Sigmoid colon (tissue), 6 donors: ENCODE measurements at regions not wholly inside any gene's neighbourhood (a gene's known extent, or its start where the extent isn't known, plus 50 kb on each side); places are given as distances from the start of the nearest gene placed in this dataset.

ENCODE experiments used
- DNase-seq: peaks from one replicate; pipeline ENCODE4 v3.0.0-alpha.2; 2019
- H3K27ac ChIP-seq, 4 donors: fragments of 200-600 bp; sonication (generic); one replicate each; pipeline ENCODE4 v1.5.1; 2016 to 2019; ENCODE audit warnings: mild to moderate bottlenecking in 1 of 4
- H3K27me3 ChIP-seq, 3 donors: fragments of 200-600 bp; sonication (generic); one replicate each; pipeline ENCODE4 v1.5.1; 2019; ENCODE audit warnings: mild to moderate bottlenecking in 1 of 3
- H3K36me3 ChIP-seq, 4 donors: fragments of 200-600 bp; sonication (generic); one replicate each; pipeline ENCODE4 v1.5.1; 2016 to 2019
- H3K4me1 ChIP-seq, 4 donors: fragments of 200-600 bp; sonication (generic); one replicate each; pipeline ENCODE4 v1.5.1; 2017 to 2019
- H3K4me3 ChIP-seq, 4 donors: fragments of 200-600 bp; sonication (generic); one replicate each; pipeline ENCODE4 v1.5.1; 2017 to 2019; ENCODE audit warnings: mild to moderate bottlenecking in 2 of 4, moderate library complexity in 1 of 4
- H3K9me3 ChIP-seq, 4 donors: fragments of 200-600 bp in 3 of 4; sonication (generic) in 3 of 4; one replicate each; pipeline versions ENCODE4 v1.5.1 to v1.6.1; 2013 to 2019
- EP300 ChIP-seq, 4 donors: sonication (generic); formaldehyde crosslinking; IDR thresholded peaks; one replicate each; pipeline ENCODE4 v1.6.1; 2017; ENCODE audit warnings: antibody characterized with exemption in 4 of 4
- POLR2A ChIP-seq, 2 donors: fragments of 450-650 bp; IDR thresholded peaks; one replicate each; pipeline ENCODE4 v1.6.1; 2016; ENCODE audit warnings: antibody characterized with exemption in 2 of 2, mild to moderate bottlenecking in 2 of 2, moderate library complexity in 2 of 2
- POLR2AphosphoS5 ChIP-seq, 4 donors: sonication (generic); formaldehyde crosslinking; IDR thresholded peaks; one replicate each; pipeline ENCODE4 v1.6.1; 2017; ENCODE audit warnings: antibody characterized with exemption in 4 of 4
- WGBS, 2 donors: extraction: QIAGEN DNeasy Blood & Tissue Kit; methylation state at CpG; one replicate each; pipeline ENCODE4 v1.1.7; 2013; 5-methylcytosine and 5-hydroxymethylcytosine counted together
- intact Hi-C: fragments of 100-400 bp; cut with DNase I; formaldehyde crosslinking; loops from one replicate; pipeline ENCODE4 v1.15.1; 2023
- TF ChIP-seq, protein P1 (sequence below), 4 experiments: fragments of 450-650 bp in 3 of 4; fragments of 200-600 bp in 1 of 4; IDR thresholded peaks; one replicate each; pipeline ENCODE4 v1.5.1; 2016 to 2019; ENCODE audit warnings: antibody characterized with exemption in 4 of 4, mild to moderate bottlenecking in 3 of 4, moderate library complexity in 2 of 4
- donor health status: healthy with polysubstance abuse.
- donor health status: healthy.

DNA sequence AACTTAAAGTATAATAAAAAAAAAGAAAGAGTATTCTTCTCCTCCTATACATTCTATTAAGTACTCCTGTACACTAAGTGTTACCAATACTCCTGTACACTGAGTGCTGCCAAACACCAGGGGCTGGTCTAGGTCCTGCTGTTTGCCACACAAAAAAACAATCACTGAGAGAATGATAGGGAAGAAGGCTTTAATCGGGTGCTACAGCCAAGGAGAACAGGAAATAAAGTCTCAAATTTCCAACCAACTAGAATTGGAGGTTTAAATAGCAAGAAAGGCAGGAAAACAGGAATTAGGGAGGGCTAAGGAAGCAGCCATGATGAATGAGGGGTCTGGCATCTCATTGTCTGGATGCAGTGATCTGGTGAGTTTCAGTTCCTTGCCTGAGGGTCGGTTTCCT lies 239.8 kb downstream of the ZNF674 start:
- no peak for TF ChIP-seq POLR2AphosphoS5 (IDR thresholded peaks at IDR 0.05)
- no peak for TF ChIP-seq POLR2A (IDR thresholded peaks at IDR 0.05)
- TF ChIP-seq, protein P1, sequence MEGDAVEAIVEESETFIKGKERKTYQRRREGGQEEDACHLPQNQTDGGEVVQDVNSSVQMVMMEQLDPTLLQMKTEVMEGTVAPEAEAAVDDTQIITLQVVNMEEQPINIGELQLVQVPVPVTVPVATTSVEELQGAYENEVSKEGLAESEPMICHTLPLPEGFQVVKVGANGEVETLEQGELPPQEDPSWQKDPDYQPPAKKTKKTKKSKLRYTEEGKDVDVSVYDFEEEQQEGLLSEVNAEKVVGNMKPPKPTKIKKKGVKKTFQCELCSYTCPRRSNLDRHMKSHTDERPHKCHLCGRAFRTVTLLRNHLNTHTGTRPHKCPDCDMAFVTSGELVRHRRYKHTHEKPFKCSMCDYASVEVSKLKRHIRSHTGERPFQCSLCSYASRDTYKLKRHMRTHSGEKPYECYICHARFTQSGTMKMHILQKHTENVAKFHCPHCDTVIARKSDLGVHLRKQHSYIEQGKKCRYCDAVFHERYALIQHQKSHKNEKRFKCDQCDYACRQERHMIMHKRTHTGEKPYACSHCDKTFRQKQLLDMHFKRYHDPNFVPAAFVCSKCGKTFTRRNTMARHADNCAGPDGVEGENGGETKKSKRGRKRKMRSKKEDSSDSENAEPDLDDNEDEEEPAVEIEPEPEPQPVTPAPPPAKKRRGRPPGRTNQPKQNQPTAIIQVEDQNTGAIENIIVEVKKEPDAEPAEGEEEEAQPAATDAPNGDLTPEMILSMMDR (IDR thresholded peaks at IDR 0.05): no peak
- no peak for TF ChIP-seq EP300 (IDR thresholded peaks at IDR 0.05)
- 82 to 92% methylated on average over 2 of the region's 2 CpGs for WGBS, 2 donors
- no peaks in the 10 kb centered on the region for H3K36me3 ChIP-seq
- no peaks in the 10 kb centered on the region for H3K27me3 ChIP-seq
- H3K4me1 ChIP-seq: no peaks in the 10 kb centered on the region
- H3K9me3 ChIP-seq: no peaks in the 10 kb centered on the region
- DNase-seq: no peak
- intact Hi-C loops: no loop called here
- no peak overlapping the region for H3K27ac ChIP-seq
- no peak overlapping the region for H3K4me3 ChIP-seq

DNA sequence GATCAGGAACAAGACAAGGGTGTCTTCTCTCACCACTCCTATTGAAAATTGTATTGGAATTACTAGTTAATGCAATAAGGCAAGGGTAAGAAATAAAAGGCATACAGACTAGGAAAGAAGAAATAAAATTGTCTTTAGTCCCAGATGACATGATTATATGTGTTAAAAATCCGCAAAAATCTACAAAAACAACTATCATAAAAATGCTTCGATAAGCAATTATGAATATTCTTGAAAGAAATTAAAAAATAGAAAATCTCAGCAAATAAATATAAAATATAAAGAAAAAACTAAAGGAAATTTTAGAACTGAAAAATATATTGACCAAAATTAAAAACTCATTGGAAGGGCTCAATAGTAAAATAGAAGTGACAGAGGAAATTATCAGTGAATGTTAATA lies 243.3 kb downstream of the ZNF674 start:
- intact Hi-C loops: no loop called here
- no peaks in the 10 kb centered on the region for H3K36me3 ChIP-seq
- no peak overlapping the region for H3K4me3 ChIP-seq
- DNase-seq: no peak
- 94 to 95% methylated on average over 2 of the region's 2 CpGs for WGBS, 2 donors
- H3K9me3 ChIP-seq: no peaks in the 10 kb centered on the region
- no peaks in the 10 kb centered on the region for H3K27me3 ChIP-seq
- H3K27ac ChIP-seq: no peak overlapping the region
- TF ChIP-seq EP300 (IDR thresholded peaks at IDR 0.05) (no peak), POLR2A (IDR thresholded peaks at IDR 0.05) (no peak), POLR2AphosphoS5 (IDR thresholded peaks at IDR 0.05) (no peak)
- TF ChIP-seq, protein P1 (IDR thresholded peaks at IDR 0.05): no peak
- no peaks in the 10 kb centered on the region for H3K4me1 ChIP-seq

DNA sequence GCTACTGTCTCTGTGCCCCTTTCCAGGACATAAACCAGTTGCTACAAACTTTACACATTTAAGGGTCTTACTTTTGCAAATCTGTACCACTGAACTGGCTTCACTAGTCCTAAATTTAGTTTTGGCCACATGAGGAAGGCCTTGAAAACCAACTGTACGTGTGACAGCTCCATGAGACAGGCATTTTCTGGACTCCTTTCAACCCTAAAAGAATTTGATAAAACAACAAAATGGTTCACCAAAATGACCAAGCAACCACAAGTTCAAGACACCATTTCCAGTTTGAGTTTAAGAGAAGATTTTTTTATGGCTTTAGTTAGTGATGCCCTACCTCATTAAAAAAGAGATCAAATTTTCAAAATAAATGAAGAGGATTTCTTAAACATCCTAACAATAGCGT lies 246.4 kb downstream of the ZNF674 start:
- H3K27me3 ChIP-seq: no peaks in the 10 kb centered on the region
- no peak overlapping the region for H3K4me3 ChIP-seq
- WGBS, 2 donors: 83 to 91% methylated on average over 2 of the region's 2 CpGs
- H3K9me3 ChIP-seq: no peaks in the 10 kb centered on the region
- H3K4me1 ChIP-seq: no peaks in the 10 kb centered on the region
- H3K27ac ChIP-seq: no peak overlapping the region
- DNase-seq: no peak
- no peak for TF ChIP-seq POLR2A (IDR thresholded peaks at IDR 0.05)
- TF ChIP-seq POLR2AphosphoS5 (IDR thresholded peaks at IDR 0.05): no peak
- TF ChIP-seq EP300 (IDR thresholded peaks at IDR 0.05): no peak
- TF ChIP-seq, protein P1 (IDR thresholded peaks at IDR 0.05): no peak
- intact Hi-C loops: no loop called here
- H3K36me3 ChIP-seq: no peaks in the 10 kb centered on the region

GRCh38 chrX:46295963-46296362 lies 249.3 kb downstream of the ZNF674 start:
- TF ChIP-seq, protein P1 (IDR thresholded peaks at IDR 0.05): no peak
- TF ChIP-seq POLR2A (IDR thresholded peaks at IDR 0.05) (no peak), EP300 (IDR thresholded peaks at IDR 0.05) (no peak), POLR2AphosphoS5 (IDR thresholded peaks at IDR 0.05) (no peak)
- Histone ChIP-seq H3K4me1 (no peaks in the 10 kb centered on the region), H3K27me3 (no peaks in the 10 kb centered on the region), H3K36me3 (no peaks in the 10 kb centered on the region), H3K27ac (no peak overlapping the region), H3K4me3 (no peak overlapping the region), H3K9me3 (no peaks in the 10 kb centered on the region)
- intact Hi-C loops: no loop called here
- no peak for DNase-seq

DNA sequence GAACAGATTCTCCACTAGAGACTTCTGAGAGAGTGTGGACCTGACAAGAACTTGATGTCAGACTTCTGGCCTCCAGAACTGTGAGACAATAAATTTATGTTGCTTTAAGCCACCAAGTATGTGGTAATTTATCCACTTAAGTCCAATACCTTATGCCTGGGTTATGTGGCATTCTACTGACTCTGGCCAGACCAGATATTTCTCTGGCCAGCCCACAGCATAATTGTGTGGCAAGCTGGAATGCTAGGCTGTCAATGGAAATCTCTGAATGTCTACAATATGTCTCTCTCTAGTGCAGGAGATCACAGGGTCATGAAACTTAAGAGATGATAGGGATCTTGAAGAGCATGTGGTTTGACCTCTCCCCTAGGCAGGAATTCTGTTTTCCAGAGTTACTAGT lies 251.0 kb downstream of the ZNF674 start:
- Histone ChIP-seq H3K4me1 (no peaks in the 10 kb centered on the region), H3K27me3 (no peaks in the 10 kb centered on the region), H3K9me3 (no peaks in the 10 kb centered on the region), H3K27ac (no peak overlapping the region), H3K36me3 (no peaks in the 10 kb centered on the region), H3K4me3 (no peak overlapping the region)
- intact Hi-C loops: no loop called here
- TF ChIP-seq POLR2AphosphoS5 (IDR thresholded peaks at IDR 0.05) (no peak), POLR2A (IDR thresholded peaks at IDR 0.05) (no peak), EP300 (IDR thresholded peaks at IDR 0.05) (no peak)
- TF ChIP-seq, protein P1 (IDR thresholded peaks at IDR 0.05): no peak
- no peak for DNase-seq
